GM10248 (cell line): ENCODE measurements at regions not wholly inside any gene's neighbourhood (a gene's known extent, or its start where the extent isn't known, plus 50 kb on each side); places are given as distances from the start of the nearest gene placed in this dataset.

Experiments
- CTCF ChIA-PET: fragments of 300-600 bp; sonication (Branson Sonifier 250); formaldehyde crosslinking; extraction: SDS; loops from one replicate; lab custom pipeline; 2021; ENCODE audit warnings: antibody characterized with exemption; lab: Yijun Ruan, JAX
- POLR2A ChIA-PET: fragments of 350-650 bp; sonication (Branson Sonifier 250); formaldehyde crosslinking; extraction: SDS; loops from one replicate; lab custom pipeline; 2020; ENCODE audit warnings: antibody characterized with exemption; lab: Yijun Ruan, JAX
- DNase-seq: peaks from one replicate; pipeline ENCODE4 v3.0.0; 2012; ENCODE audit errors: extremely low spot score
- TF ChIP-seq, protein P1 (sequence below): IDR thresholded peaks from 2 replicates; pipeline ENCODE4 v1.5.1; 2012; ENCODE audit warnings: mild to moderate bottlenecking, low read depth; ENCODE audit errors: extremely low read depth, missing control alignments, control extremely low read depth

DNA sequence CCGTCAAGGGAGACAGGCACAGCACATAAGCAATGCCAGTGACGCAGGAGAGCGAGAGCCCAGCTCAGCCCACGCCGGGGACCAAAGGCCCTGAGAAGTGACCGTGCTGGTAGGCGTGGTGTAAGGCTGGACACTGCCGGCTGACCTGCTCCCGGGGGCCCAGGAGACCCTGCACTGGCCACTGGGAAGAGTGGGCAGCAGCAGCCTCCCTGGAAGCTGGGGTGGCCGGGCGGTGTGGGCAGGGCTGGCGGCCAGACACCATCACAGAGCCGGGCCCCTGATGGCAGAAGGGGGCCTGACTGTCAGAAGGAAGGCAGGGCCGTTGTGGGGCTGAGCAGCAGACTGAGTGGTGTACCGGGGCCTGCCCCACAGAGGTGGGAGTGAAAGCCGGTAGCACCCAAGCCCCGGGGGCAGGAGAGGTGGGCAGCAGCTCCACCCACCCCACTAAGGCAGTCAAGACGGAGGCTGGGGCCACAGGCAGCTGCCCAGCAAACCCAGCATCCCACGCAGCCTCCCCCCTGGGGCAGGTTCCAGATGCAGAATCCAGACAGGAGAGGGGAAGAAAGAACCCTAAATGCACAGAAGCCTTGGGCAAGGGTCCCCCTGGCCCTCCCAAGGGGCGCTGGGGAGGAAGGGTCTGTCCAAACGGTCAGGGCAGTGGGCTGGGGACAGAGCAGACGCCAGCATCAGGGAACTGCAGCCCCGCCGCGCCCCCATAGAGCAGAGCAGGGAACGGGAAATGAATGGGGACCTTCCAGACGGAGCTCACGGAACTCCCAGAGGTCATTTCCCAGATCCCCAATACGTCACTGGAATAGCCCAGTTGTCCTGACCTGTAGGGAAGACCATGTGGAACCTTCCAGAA, 205.2 kb downstream of the BRD1 start:
- ChIA-PET CTCF (interaction anchor here (2.1 kb wide), 1 partner anchor 11 kb away, joined by 5 read pairs; no protein-coding TSS in a partner anchor), POLR2A (no interaction called here)
- TF ChIP-seq, protein P1, sequence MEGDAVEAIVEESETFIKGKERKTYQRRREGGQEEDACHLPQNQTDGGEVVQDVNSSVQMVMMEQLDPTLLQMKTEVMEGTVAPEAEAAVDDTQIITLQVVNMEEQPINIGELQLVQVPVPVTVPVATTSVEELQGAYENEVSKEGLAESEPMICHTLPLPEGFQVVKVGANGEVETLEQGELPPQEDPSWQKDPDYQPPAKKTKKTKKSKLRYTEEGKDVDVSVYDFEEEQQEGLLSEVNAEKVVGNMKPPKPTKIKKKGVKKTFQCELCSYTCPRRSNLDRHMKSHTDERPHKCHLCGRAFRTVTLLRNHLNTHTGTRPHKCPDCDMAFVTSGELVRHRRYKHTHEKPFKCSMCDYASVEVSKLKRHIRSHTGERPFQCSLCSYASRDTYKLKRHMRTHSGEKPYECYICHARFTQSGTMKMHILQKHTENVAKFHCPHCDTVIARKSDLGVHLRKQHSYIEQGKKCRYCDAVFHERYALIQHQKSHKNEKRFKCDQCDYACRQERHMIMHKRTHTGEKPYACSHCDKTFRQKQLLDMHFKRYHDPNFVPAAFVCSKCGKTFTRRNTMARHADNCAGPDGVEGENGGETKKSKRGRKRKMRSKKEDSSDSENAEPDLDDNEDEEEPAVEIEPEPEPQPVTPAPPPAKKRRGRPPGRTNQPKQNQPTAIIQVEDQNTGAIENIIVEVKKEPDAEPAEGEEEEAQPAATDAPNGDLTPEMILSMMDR, result no peak

DNA sequence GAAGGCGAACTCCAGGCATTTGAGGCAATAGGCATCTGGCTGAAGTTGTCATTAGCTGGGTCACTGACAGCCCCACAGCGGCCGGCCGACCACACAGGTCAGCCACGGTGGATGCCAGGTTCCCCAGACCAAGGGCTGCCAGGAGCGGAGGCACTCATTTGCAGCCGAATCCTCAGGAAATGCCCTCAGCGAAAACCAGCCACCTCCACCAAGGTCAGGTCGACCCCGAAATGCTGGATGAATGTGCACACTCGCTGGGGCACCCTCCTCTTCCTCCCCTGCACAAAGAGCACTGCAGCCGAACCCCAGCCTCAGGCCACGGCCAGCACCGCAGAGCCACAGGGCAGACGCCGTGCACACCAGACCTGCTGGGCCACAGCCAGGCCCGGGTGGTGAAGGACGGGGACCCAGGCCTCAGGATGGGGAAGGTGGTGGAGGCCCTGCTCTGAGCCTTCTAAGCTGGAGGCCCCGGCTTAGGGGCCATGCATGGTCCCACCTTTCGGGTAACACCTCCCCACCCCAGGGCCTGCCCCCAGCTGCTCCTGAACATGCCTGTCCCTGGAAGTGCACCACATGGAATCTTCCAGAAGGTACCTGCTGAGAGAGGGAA, 206.0 kb downstream of the BRD1 start:
- DNase-seq, result no peak
- ChIA-PET POLR2A (no interaction called here), CTCF (interaction anchor here (2.1 kb wide), 1 partner anchor 12 kb away, joined by 5 read pairs; no protein-coding TSS in a partner anchor)
- TF ChIP-seq, protein P1, result no peak

More for the DNA sequence above, 205.2 kb downstream of the BRD1 start:
- DNase-seq, result no peak

DNA sequence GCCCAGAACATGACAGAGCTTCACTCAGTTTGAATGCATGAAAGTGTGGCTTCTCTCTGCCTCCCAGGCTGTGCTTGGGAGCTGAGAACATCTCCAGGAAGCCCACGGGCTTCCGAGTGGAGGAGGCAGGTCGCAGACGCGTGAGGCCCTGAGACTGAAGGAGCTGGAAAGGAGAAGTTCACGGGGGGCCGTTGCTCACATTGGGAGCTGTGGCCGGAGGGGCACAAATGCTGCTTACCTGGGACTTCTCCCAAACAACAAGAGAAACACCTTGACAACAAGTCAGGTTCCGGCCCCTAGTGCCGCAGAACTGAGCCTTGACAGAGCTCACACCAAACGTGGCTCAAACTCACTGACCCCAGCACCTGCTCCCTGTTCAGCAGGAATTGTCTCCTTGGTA, 207.0 kb downstream of the BRD1 start:
- no peak for DNase-seq
- ChIA-PET POLR2A (no interaction called here), CTCF (interaction anchor here (2.1 to 2.3 kb wide), 2 partner anchors 9 to 13 kb away, joined by 5 to 8 read pairs; no protein-coding TSS in a partner anchor)
- TF ChIP-seq, protein P1, result no peak

DNA sequence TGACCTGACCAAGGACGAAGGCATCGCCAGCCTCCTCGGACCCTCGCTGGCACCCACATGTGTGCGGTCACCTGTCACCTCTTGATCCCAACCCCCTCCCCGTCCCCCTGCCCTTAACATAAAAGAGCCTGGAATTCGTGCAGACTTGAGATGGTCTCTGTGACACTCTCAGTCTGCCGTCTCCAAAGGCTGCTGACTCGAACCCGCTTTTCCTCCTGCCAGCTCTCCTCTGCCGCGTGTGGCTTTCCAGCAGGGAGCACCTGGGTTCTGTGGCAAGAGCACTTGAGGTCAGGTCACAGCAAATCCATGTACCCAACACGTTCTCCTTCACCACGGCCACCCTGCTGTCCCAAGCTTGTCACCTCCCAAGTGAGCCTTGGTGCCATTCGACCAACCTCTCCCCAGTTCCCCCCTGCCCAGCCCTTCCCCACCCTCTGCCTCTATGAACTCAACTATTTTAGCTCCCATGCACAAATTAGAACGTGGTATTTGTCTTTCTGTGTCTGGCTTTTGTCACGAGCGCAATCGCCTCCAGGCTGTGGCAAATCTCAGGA, 207.6 kb downstream of the BRD1 start:
- DNase-seq, result no peak
- CTCF ChIA-PET, result interaction anchor here (2.1 to 2.3 kb wide), 2 partner anchors 9 to 14 kb away, joined by 5 to 8 read pairs; no protein-coding TSS in a partner anchor
- POLR2A ChIA-PET, result no interaction called here
- TF ChIP-seq, protein P1, result no peak

DNA sequence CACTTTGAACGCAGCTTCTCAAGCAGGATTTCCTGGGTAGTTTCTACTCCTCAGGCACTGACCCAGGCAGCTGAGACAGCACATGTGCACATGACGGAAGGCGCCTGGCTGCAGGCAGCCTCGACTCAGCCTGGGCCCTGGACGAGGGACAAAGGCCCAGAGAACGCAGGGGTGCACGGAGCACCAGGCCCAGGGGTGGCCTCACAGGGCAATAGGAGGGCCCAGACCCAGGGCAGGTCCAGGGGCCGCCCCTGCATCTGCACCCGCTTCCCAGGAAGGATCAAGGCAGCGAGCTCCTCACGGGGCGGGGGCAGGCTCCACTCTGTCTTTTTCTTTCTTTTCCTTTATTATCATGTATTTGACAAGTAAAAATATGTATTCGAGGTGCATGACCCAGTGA, 208.4 kb downstream of the BRD1 start:
- no peak for DNase-seq
- POLR2A ChIA-PET, result no interaction called here
- CTCF ChIA-PET, result interaction anchor here (2.3 kb wide), 1 partner anchor 10 kb away, joined by 8 read pairs; no protein-coding TSS in a partner anchor
- TF ChIP-seq, protein P1, result no peak

DNA sequence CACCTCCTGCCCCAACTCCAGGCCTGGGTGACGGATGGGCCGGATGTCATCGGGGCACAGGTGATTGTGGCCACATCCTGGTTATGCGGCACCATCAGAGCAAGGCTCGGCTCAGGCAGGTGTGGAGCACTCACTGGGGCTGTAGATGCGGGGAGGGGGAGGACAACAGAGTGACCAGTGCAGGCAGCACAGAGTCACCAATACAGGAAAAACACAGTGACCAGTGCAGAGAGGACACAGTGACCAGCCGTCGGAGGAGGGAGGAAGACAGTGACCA, 209.1 kb downstream of the BRD1 start:
- DNase-seq, result no peak
- POLR2A ChIA-PET, result no interaction called here
- CTCF ChIA-PET, result no interaction called here
- TF ChIP-seq, protein P1, result no peak
